ENCODE measurements at regions not wholly inside any gene's neighbourhood (a gene's known extent, or its start where the extent isn't known, plus 50 kb on each side); places are given as distances from the start of the nearest gene placed in this dataset.
A peak's percentile ranks its signal among the peaks of the same experiment; 100 is the strongest.

DNA sequence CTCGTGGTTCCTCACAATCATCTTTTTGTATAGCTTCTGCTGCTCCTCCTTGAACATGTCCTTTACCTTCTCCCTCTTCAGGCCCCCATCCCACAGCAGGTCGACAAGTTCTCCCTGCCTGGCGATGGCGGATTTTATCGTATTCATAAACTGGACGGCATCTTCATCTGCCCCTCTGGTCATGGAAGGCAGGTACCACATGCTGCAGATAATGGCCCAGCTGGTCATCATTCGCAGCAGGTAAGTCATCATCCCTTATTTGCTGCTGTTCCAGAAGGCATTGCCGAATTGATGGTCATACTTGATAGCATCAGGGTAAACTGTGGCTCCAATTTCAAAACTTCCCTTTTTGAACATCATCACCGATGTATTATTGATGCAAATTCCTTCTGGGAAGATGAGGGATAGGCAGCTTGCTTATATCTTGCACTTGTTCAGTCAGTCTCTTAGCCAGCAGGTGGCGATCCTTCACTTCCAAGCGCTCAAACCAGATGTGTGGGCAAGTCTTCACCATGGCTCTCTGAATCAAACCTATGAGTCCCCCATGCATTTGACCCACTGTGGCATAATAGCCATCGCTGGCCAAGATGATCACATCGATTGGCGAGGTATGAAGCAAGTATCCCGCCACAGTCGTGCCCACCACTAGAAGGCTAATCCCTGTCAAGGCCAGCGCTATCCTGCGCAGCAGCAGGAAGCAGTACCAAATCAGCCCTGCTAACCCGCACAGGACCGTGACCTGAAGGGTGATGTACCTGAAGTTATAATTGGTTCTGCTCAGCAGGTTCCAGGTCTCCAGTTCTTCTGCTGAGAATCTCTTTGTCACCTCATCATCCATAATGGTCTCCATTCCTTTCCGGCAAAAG lies 381.5 kb upstream of the STXBP6 start:
- H3K36me3 ChIP-seq (ENCODE audit: control insufficient read depth, low read length), result no peaks in the 10 kb centered on the region
- H3K9me2 ChIP-seq (replicated peaks; ENCODE audit: control insufficient read depth, low read length), result no peaks in the 10 kb centered on the region
- no peaks in the 10 kb centered on the region for H4K20me1 ChIP-seq (ENCODE audit: control insufficient read depth, insufficient read depth, low read depth, low read length)
- H3K4me1 ChIP-seq (ENCODE audit: control insufficient read depth, low read length), result no peaks in the 10 kb centered on the region
- no peak overlapping the region for H3K4me2 ChIP-seq (ENCODE audit: low read length)
- no peaks in the 10 kb centered on the region for H3K79me2 ChIP-seq (ENCODE audit: control insufficient read depth, low read length)
- no peak overlapping the region for H3K4me3 ChIP-seq (ENCODE audit: low read length)
- no peaks in the 10 kb centered on the region for H3F3A ChIP-seq (ENCODE audit: control insufficient read depth, insufficient read depth)
- no peak overlapping the region for H3K27ac ChIP-seq (ENCODE audit: low read depth, low read length)
- no peaks in the 10 kb centered on the region for H3K27me3 ChIP-seq (ENCODE audit: control insufficient read depth, low read length)
- no peaks in the 10 kb centered on the region for H3K9me3 ChIP-seq (ENCODE audit: control insufficient read depth, insufficient read depth, low read length)
- TF ChIP-seq, protein P1, sequence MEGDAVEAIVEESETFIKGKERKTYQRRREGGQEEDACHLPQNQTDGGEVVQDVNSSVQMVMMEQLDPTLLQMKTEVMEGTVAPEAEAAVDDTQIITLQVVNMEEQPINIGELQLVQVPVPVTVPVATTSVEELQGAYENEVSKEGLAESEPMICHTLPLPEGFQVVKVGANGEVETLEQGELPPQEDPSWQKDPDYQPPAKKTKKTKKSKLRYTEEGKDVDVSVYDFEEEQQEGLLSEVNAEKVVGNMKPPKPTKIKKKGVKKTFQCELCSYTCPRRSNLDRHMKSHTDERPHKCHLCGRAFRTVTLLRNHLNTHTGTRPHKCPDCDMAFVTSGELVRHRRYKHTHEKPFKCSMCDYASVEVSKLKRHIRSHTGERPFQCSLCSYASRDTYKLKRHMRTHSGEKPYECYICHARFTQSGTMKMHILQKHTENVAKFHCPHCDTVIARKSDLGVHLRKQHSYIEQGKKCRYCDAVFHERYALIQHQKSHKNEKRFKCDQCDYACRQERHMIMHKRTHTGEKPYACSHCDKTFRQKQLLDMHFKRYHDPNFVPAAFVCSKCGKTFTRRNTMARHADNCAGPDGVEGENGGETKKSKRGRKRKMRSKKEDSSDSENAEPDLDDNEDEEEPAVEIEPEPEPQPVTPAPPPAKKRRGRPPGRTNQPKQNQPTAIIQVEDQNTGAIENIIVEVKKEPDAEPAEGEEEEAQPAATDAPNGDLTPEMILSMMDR (IDR thresholded peaks at IDR 0.05; ENCODE audit: low read depth, low read length, poor library complexity, severe bottlenecking), result peak; percentile 51
- no peak for TF ChIP-seq EZH2phosphoT487 (IDR thresholded peaks at IDR 0.05; ENCODE audit: borderline replicate concordance, low read length)

DNA sequence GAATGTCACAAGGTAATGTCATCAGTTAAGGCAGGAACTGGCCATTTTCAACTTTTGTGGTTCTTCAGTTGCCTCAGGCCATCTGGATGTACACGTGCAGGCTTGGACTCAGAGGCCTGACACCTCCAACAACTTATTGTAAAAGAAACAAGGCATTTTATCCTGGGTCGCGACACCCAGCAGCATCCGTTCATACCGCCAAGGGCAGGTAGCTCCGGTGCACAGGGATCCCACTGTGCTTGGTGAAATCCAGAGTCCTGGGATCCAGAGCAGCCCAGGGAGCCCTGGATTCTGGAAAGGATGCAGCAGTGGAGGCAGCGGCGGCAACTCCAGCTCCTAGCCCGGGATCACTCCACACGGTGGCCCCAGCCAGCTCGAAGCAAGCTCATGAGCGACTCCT lies 380.9 kb upstream of the STXBP6 start:
- Histone ChIP-seq H3K4me3 (ENCODE audit: low read length) (no peak overlapping the region), H3K79me2 (ENCODE audit: control insufficient read depth, low read length) (no peaks in the 10 kb centered on the region), H3K4me2 (ENCODE audit: low read length) (no peak overlapping the region), H3F3A (ENCODE audit: control insufficient read depth, insufficient read depth) (no peaks in the 10 kb centered on the region), H3K4me1 (ENCODE audit: control insufficient read depth, low read length) (no peaks in the 10 kb centered on the region), H3K27ac (ENCODE audit: low read depth, low read length) (no peak overlapping the region), H3K9me2 (replicated peaks; ENCODE audit: control insufficient read depth, low read length) (no peaks in the 10 kb centered on the region), H3K9me3 (ENCODE audit: control insufficient read depth, insufficient read depth, low read length) (no peaks in the 10 kb centered on the region), H3K27me3 (ENCODE audit: control insufficient read depth, low read length) (no peaks in the 10 kb centered on the region), H3K36me3 (ENCODE audit: control insufficient read depth, low read length) (no peaks in the 10 kb centered on the region), H4K20me1 (ENCODE audit: control insufficient read depth, insufficient read depth, low read depth, low read length) (no peaks in the 10 kb centered on the region)
- no peak for TF ChIP-seq EZH2phosphoT487 (IDR thresholded peaks at IDR 0.05; ENCODE audit: borderline replicate concordance, low read length)
- TF ChIP-seq, protein P1 (IDR thresholded peaks at IDR 0.05; ENCODE audit: low read depth, low read length, poor library complexity, severe bottlenecking), result no peak

- Histone ChIP-seq H3K36me3 (ENCODE audit: control insufficient read depth, low read length) (no peaks in the 10 kb centered on the region), H3K4me2 (ENCODE audit: low read length) (no peak overlapping the region), H3K27ac (ENCODE audit: low read depth, low read length) (no peak overlapping the region), H3K4me3 (ENCODE audit: low read length) (no peak overlapping the region), H3K79me2 (ENCODE audit: control insufficient read depth, low read length) (no peaks in the 10 kb centered on the region), H3F3A (ENCODE audit: control insufficient read depth, insufficient read depth) (no peaks in the 10 kb centered on the region), H3K27me3 (ENCODE audit: control insufficient read depth, low read length) (no peaks in the 10 kb centered on the region), H3K9me3 (ENCODE audit: control insufficient read depth, insufficient read depth, low read length) (no peaks in the 10 kb centered on the region), H3K4me1 (ENCODE audit: control insufficient read depth, low read length) (no peaks in the 10 kb centered on the region), H3K9me2 (replicated peaks; ENCODE audit: control insufficient read depth, low read length) (no peaks in the 10 kb centered on the region), H4K20me1 (ENCODE audit: control insufficient read depth, insufficient read depth, low read depth, low read length) (no peaks in the 10 kb centered on the region)
- TF ChIP-seq, protein P1 (IDR thresholded peaks at IDR 0.05; ENCODE audit: low read depth, low read length, poor library complexity, severe bottlenecking), result no peak
- no peak for TF ChIP-seq EZH2phosphoT487 (IDR thresholded peaks at IDR 0.05; ENCODE audit: borderline replicate concordance, low read length)
Observed at GRCh38 chr14:25412998-25413397, 363.1 kb upstream of the STXBP6 start.
